Stimulated activated memory B cell treated with anti-CD40 and anti-IgM and Interleukin-4, amounts not matched to agents 10 μg/mL and 1 μg/mL and 100 μg/mL, for 72 hours (primary cell): ENCODE measurements at regions not wholly inside any gene's neighbourhood (a gene's known extent, or its start where the extent isn't known, plus 50 kb on each side); places are given as distances from the start of the nearest gene placed in this dataset.

Experiments
- ATAC-seq: fragments of 150-1000 bp; cut with Tn5 transposase; 2 replicates; pipeline ENCODE4 v1.10.0; 2021
- H3K27ac Mint-ChIP-seq: one replicate; pipeline ENCODE4 v1.8.0; 2022; ENCODE audit warnings: mild to moderate bottlenecking, mixed read lengths
- H3K27me3 Mint-ChIP-seq: one replicate; pipeline ENCODE4 v1.8.0; 2022; ENCODE audit warnings: mixed read lengths
- H3K36me3 Mint-ChIP-seq: one replicate; pipeline ENCODE4 v1.8.0; 2022; ENCODE audit warnings: mixed read lengths
- H3K4me1 Mint-ChIP-seq: one replicate; pipeline ENCODE4 v1.8.0; 2022; ENCODE audit warnings: mixed read lengths
- H3K4me3 Mint-ChIP-seq: one replicate; pipeline ENCODE4 v1.8.0; 2022; ENCODE audit warnings: mild to moderate bottlenecking, moderate library complexity, mixed read lengths
- H3K9me3 Mint-ChIP-seq: one replicate; pipeline ENCODE4 v1.8.0; 2022; ENCODE audit warnings: mixed read lengths

- H3K27ac Mint-ChIP-seq, result no peak overlapping the region
- peaks cover 14% of the 10 kb centered on the region for H3K27me3 Mint-ChIP-seq
- no peaks in the 10 kb centered on the region for H3K36me3 Mint-ChIP-seq
- H3K9me3 Mint-ChIP-seq, result peaks cover 2% of the 10 kb centered on the region
- ATAC-seq, result no peak
- H3K4me1 Mint-ChIP-seq, result no peaks in the 10 kb centered on the region
- H3K4me3 Mint-ChIP-seq, result no peak overlapping the region
These were observed 84.2 kb downstream of the BLID start for GRCh38 chr11:122031813-122032212.

- Mint-ChIP-seq H3K36me3 (no peaks in the 10 kb centered on the region), H3K4me1 (no peaks in the 10 kb centered on the region), H3K27ac (no peak overlapping the region), H3K4me3 (no peak overlapping the region), H3K27me3 (peaks cover 17% of the 10 kb centered on the region), H3K9me3 (peaks cover 2% of the 10 kb centered on the region)
- ATAC-seq, result no peak
These were observed 85.7 kb downstream of the BLID start for GRCh38 chr11:122030286-122030685.

GRCh38 chr11:122028545-122028944 lies 87.5 kb downstream of the BLID start:
- peaks cover 2% of the 10 kb centered on the region for H3K9me3 Mint-ChIP-seq

GRCh38 chr11:122028036-122028435 lies 88.0 kb downstream of the BLID start:
- ATAC-seq, result no peak
- Mint-ChIP-seq H3K4me3 (no peak overlapping the region), H3K9me3 (peaks cover 2% of the 10 kb centered on the region), H3K27ac (no peak overlapping the region), H3K36me3 (no peaks in the 10 kb centered on the region), H3K27me3 (peaks cover 17% of the 10 kb centered on the region), H3K4me1 (no peaks in the 10 kb centered on the region)

More at GRCh38 chr11:122028545-122028944, 87.5 kb downstream of the BLID start:
- H3K4me1 Mint-ChIP-seq, result no peaks in the 10 kb centered on the region
- H3K36me3 Mint-ChIP-seq, result no peaks in the 10 kb centered on the region
- H3K4me3 Mint-ChIP-seq, result no peak overlapping the region
- no peak overlapping the region for H3K27ac Mint-ChIP-seq
- H3K27me3 Mint-ChIP-seq, result peaks cover 17% of the 10 kb centered on the region
- ATAC-seq, result no peak

- Mint-ChIP-seq H3K27me3 (peaks cover 20% of the 10 kb centered on the region), H3K4me1 (no peaks in the 10 kb centered on the region), H3K36me3 (no peaks in the 10 kb centered on the region), H3K27ac (no peak overlapping the region), H3K9me3 (no peaks in the 10 kb centered on the region), H3K4me3 (no peak overlapping the region)
- no peak for ATAC-seq
These were observed 90.3 kb downstream of the BLID start for GRCh38 chr11:122025757-122026156.

GRCh38 chr11:122024278-122024677 lies 91.7 kb downstream of the BLID start:
- no peak for ATAC-seq
- Mint-ChIP-seq H3K36me3 (no peaks in the 10 kb centered on the region), H3K9me3 (no peaks in the 10 kb centered on the region), H3K4me3 (no peak overlapping the region), H3K27ac (no peak overlapping the region), H3K27me3 (peaks cover 19% of the 10 kb centered on the region), H3K4me1 (no peaks in the 10 kb centered on the region)

- Mint-ChIP-seq H3K4me1 (no peaks in the 10 kb centered on the region), H3K4me3 (no peak overlapping the region), H3K27me3 (peaks cover 19% of the 10 kb centered on the region), H3K9me3 (peaks cover 3% of the 10 kb centered on the region), H3K36me3 (no peaks in the 10 kb centered on the region), H3K27ac (no peak overlapping the region)
- no peak for ATAC-seq
These were observed 92.3 kb downstream of the BLID start for GRCh38 chr11:122023614-122024250.

GRCh38 chr11:122022646-122023045 lies 93.4 kb downstream of the BLID start:
- no peak for ATAC-seq
- Mint-ChIP-seq H3K36me3 (no peaks in the 10 kb centered on the region), H3K4me1 (no peaks in the 10 kb centered on the region), H3K27ac (no peak overlapping the region), H3K9me3 (peaks cover 3% of the 10 kb centered on the region), H3K4me3 (no peak overlapping the region), H3K27me3 (peaks cover 19% of the 10 kb centered on the region)

- no peak overlapping the region for H3K27ac Mint-ChIP-seq
- H3K9me3 Mint-ChIP-seq, result peaks cover 3% of the 10 kb centered on the region
- no peaks in the 10 kb centered on the region for H3K4me1 Mint-ChIP-seq
- no peak overlapping the region for H3K4me3 Mint-ChIP-seq
- ATAC-seq, result no peak
- peaks cover 11% of the 10 kb centered on the region for H3K27me3 Mint-ChIP-seq
- no peaks in the 10 kb centered on the region for H3K36me3 Mint-ChIP-seq
These were observed 95.1 kb downstream of the BLID start for GRCh38 chr11:122020902-122021301.

GRCh38 chr11:122019908-122020694 lies 95.9 kb downstream of the BLID start:
- Mint-ChIP-seq H3K27ac (no peak overlapping the region), H3K36me3 (no peaks in the 10 kb centered on the region), H3K27me3 (peaks cover 11% of the 10 kb centered on the region), H3K4me3 (no peak overlapping the region), H3K9me3 (peaks cover 3% of the 10 kb centered on the region), H3K4me1 (no peaks in the 10 kb centered on the region)
- ATAC-seq, result no peak

GRCh38 chr11:122007601-122008071 lies 108.4 kb downstream of the BLID start:
- ATAC-seq, result no peak
- no peak overlapping the region for H3K4me3 Mint-ChIP-seq
- no peaks in the 10 kb centered on the region for H3K4me1 Mint-ChIP-seq
- no peaks in the 10 kb centered on the region for H3K9me3 Mint-ChIP-seq
- no peak overlapping the region for H3K27ac Mint-ChIP-seq
- H3K36me3 Mint-ChIP-seq, result no peaks in the 10 kb centered on the region
- no peaks in the 10 kb centered on the region for H3K27me3 Mint-ChIP-seq

GRCh38 chr11:122004446-122004845 lies 111.6 kb downstream of the BLID start:
- H3K4me3 Mint-ChIP-seq, result no peak overlapping the region
- H3K9me3 Mint-ChIP-seq, result peaks cover 6% of the 10 kb centered on the region
- no peak overlapping the region for H3K27ac Mint-ChIP-seq
- H3K27me3 Mint-ChIP-seq, result no peaks in the 10 kb centered on the region
- H3K4me1 Mint-ChIP-seq, result no peaks in the 10 kb centered on the region
- no peaks in the 10 kb centered on the region for H3K36me3 Mint-ChIP-seq
- ATAC-seq, result no peak

GRCh38 chr11:122002926-122003325 lies 113.1 kb downstream of the BLID start:
- Mint-ChIP-seq H3K27me3 (no peaks in the 10 kb centered on the region), H3K4me1 (no peaks in the 10 kb centered on the region), H3K9me3 (peaks cover 6% of the 10 kb centered on the region), H3K27ac (no peak overlapping the region), H3K4me3 (no peak overlapping the region), H3K36me3 (no peaks in the 10 kb centered on the region)
- no peak for ATAC-seq

GRCh38 chr11:122002047-122002446 lies 114.0 kb downstream of the BLID start:
- no peaks in the 10 kb centered on the region for H3K27me3 Mint-ChIP-seq
- no peak for ATAC-seq
- no peaks in the 10 kb centered on the region for H3K36me3 Mint-ChIP-seq
- H3K27ac Mint-ChIP-seq, result no peak overlapping the region
- H3K9me3 Mint-ChIP-seq, result peaks cover 6% of the 10 kb centered on the region
- no peaks in the 10 kb centered on the region for H3K4me1 Mint-ChIP-seq
- no peak overlapping the region for H3K4me3 Mint-ChIP-seq

GRCh38 chr11:121999651-122000050 lies 116.4 kb downstream of the BLID start:
- no peak overlapping the region for H3K27ac Mint-ChIP-seq
- H3K27me3 Mint-ChIP-seq, result no peaks in the 10 kb centered on the region
- no peak for ATAC-seq
- no peaks in the 10 kb centered on the region for H3K36me3 Mint-ChIP-seq
- H3K9me3 Mint-ChIP-seq, result peaks cover 7% of the 10 kb centered on the region
- no peaks in the 10 kb centered on the region for H3K4me1 Mint-ChIP-seq
- no peak overlapping the region for H3K4me3 Mint-ChIP-seq

- H3K27ac Mint-ChIP-seq, result no peak overlapping the region
- H3K9me3 Mint-ChIP-seq, result peaks cover 11% of the 10 kb centered on the region
- no peaks in the 10 kb centered on the region for H3K36me3 Mint-ChIP-seq
- no peaks in the 10 kb centered on the region for H3K27me3 Mint-ChIP-seq
- ATAC-seq, result no peak
- no peak overlapping the region for H3K4me3 Mint-ChIP-seq
- no peaks in the 10 kb centered on the region for H3K4me1 Mint-ChIP-seq
These were observed 119.4 kb downstream of the BLID start for GRCh38 chr11:121996574-121996973.
